ENCODE measurements at regions not wholly inside any gene's neighbourhood (a gene's known extent, or its start where the extent isn't known, plus 50 kb on each side); places are given as distances from the start of the nearest gene placed in this dataset.

GRCh38 chr7:131899271-131900030 is 343.0 kb upstream of the PODXL start:
- DNase-seq (ENCODE audit: low read depth in 2 of 2), result no peak

- no peak for DNase-seq (ENCODE audit: low read depth in 2 of 2)
Observed at GRCh38 chr7:131898418-131898817, 342.0 kb upstream of the PODXL start.

- no peak for DNase-seq (ENCODE audit: low read depth in 2 of 2)
Observed at GRCh38 chr7:131897790-131898165, 341.4 kb upstream of the PODXL start.

DNA sequence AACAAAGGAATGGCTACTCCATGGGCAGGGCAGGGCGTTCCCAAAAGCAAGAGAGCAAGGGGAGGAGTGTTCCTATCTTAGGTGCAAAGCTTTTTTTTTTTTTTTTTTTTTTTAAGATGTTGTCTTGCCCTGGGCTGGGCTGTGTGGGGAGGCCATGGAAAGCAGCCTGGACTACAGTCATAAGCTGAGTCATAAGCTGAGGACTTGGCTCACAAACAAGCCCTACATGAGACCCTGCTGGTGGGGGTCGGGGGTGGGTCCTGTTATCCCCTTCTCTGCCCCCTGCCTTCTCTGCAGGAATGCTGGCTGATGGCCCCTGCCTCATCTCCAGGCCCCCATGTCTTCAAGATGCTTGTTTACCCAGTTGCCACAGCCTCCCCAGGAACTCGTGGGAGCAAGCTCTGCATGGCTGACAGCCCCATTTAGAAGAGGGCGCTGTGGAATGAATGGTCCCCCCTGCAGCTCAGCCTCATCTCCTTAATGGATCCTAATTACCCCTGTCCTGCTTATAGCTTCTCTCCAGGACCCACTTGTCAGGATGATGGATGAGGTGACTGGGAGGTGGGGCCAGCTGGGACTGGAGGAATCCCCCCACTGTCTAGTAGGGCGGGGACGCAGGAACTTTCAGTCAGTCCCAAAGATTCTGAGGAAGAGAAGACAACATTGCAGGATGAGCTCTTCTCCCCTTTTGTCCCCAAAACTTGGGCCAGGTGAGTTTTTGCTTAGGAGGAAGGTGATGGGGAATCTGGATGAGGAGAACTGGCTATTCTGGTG is 340.8 kb upstream of the PODXL start:
- no peak for DNase-seq (ENCODE audit: low read depth in 2 of 2)

DNA sequence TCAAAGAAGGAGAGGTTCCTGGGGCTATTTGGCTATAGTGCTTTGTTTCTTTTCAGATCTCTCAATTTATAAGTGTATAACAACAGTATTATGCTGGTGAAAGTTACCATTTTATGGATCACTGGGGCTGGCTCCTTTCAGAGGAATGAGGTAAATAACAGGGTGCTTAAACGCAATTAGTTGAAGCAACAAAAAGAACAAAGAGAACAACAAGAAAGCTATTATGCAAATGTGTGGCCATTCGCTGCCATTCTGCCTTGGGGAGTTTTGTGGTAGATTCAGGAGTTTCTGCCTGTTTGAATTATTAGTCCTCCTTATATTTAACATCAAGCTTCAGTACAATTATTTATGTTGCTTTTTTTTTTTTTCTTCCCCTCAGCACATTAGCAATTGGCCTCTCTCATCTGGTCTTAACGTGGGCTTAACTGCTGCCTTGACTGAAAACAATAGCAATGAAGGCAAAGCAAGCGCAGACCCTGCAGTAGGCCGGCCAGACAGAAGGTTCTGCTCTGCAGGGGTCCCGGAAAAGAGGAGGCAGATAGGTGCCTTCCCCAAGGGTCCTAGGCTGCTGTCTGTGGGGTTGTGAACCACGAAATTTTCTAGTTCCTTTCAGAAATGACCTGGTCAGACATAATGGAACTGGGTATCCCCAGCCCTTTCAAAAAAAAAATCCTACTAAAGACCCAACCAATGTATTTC is 339.9 kb upstream of the PODXL start:
- DNase-seq (ENCODE audit: low read depth in 2 of 2), result no peak

DNA sequence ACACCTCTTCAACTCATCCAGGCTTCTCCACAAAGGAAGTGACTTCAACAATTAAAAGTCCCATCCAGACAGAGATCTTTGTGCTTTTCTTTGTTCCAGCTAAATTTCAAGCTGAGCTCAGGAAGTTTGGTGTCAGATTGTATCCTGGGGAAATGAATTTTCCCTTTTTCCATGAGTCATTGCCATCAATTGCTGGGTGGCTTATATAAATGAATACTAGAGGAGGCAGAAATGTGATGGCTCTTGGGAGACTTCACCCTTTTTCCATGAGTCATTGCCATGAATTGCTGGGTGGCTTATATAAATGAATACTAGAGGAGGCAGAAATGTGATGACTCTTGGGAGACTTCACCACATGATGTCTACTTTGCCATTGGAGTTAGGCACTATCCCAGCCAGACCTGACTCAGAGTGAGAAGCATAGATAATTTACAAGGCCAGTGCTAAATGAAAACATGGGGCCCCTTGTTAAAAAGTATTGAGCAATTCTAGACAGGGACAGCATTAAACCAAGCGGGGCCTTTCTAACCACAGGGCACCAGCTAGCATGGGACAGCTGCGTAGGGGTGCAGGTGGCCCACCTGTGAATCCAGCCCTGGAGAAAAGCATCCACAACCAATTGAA is 339.2 kb upstream of the PODXL start:
- no peak for DNase-seq (ENCODE audit: low read depth in 2 of 2)

DNA sequence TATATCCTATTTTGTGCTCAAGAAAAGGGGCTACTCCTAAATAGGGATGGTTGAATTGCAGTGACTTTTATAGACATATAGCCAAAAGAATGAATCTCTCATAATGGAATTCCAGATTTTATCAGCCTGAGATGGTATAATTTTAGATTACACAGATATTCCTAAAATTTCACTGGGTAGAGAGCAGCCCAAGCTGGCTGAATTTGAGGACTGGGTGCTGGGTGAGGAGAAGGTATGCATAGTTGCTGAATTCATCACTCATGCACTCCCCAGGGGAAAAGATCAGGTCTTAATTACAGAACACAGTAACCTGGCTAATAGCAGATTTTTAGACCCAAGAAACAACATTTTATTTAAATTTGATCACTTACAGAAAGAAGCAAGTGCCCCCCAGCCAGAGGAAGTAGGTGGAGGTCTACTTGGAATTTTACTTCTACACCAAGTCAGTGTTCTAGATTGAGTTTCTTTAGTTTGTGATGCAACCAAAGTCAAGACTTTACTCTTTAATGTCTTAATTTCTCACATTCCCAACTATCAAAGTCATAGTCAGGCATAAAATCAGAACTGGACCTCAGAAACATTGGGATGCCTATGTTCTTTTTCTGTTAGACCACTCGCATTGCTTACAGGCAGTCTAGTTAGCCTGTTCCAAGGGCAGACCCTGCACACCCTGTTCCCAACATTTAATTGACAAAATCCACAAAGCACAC is 337.4 kb upstream of the PODXL start:
- DNase-seq (ENCODE audit: low read depth in 2 of 2), result no peak

- DNase-seq (ENCODE audit: low read depth in 2 of 2), result no peak
Observed at GRCh38 chr7:131890176-131890575, 333.7 kb upstream of the PODXL start.

GRCh38 chr7:131889572-131890150 is 333.2 kb upstream of the PODXL start:
- no peak for DNase-seq (ENCODE audit: low read depth in 2 of 2)

GRCh38 chr7:131883769-131884168 is 327.3 kb upstream of the PODXL start:
- DNase-seq (ENCODE audit: low read depth in 2 of 2), result no peak

GRCh38 chr7:131883196-131883595 is 326.8 kb upstream of the PODXL start:
- no peak for DNase-seq (ENCODE audit: low read depth in 2 of 2)

- DNase-seq (ENCODE audit: low read depth in 2 of 2), result no peak
Observed at GRCh38 chr7:131882321-131882720, 325.9 kb upstream of the PODXL start.

DNA sequence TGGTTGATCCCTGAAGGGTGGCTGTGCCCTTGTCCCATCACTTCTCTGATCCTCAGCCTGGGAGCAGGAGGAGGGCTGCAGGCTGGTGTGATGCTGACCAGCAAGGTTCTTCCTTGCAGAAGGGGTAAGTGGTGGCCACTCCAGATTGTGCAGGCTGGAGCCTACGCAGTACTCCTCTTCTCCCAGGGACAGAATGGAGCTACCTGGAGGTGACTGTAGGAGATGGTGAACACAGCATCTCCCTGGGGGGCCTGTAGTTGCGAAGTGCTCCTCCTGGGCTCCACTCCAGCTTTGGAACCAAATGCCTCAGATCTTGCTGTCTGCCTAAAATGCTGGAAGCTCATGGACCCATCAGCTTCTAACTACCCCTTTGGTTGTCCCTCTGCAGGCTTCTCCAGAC is 323.6 kb upstream of the PODXL start:
- no peak for DNase-seq (ENCODE audit: low read depth in 2 of 2)

DNA sequence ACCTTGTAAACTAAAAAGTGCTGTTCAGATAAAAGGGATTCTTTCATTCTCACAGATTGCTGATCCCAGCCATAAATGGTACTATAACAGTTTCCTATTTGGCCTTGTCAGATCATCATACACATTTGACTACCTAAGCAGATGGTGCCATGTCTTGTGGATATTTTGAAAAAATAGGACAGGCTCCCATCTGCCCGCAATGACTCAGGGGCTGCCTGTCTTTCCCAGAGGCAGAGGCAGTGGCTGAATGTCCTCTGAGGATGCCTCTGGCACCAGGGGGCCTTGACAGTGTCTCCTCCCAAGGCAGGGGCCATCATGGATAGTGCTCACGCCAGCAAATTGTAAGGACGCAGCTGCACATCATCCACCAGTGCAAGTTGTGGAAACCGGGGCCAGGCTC is 323.0 kb upstream of the PODXL start:
- DNase-seq (ENCODE audit: low read depth in 2 of 2), result no peak

- DNase-seq (ENCODE audit: low read depth in 2 of 2), result no peak
Observed at GRCh38 chr7:131878777-131879176, 322.3 kb upstream of the PODXL start.

- no peak for DNase-seq (ENCODE audit: low read depth in 2 of 2)
Observed at GRCh38 chr7:131873581-131873980, 317.2 kb upstream of the PODXL start.

DNA sequence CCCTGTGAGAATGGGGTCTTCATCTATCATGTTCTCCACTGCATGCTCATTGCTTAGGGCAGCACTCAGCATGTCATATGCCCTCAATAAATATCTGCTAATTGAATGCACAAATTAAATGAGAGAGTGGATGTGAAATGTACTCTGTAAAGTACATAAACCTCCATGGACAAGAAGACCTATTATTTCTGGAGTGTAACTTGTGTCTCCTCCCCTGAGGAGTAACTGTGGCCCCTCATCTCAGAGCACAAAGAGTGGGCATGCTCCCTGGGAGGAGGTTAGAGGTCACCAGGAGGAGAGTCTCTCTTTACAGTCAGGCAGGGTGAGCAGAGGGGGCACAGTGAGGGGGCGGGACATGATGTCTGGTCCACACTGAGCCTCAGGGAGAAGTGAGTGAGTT is 313.6 kb upstream of the PODXL start:
- no peak for DNase-seq (ENCODE audit: low read depth in 2 of 2)

DNA sequence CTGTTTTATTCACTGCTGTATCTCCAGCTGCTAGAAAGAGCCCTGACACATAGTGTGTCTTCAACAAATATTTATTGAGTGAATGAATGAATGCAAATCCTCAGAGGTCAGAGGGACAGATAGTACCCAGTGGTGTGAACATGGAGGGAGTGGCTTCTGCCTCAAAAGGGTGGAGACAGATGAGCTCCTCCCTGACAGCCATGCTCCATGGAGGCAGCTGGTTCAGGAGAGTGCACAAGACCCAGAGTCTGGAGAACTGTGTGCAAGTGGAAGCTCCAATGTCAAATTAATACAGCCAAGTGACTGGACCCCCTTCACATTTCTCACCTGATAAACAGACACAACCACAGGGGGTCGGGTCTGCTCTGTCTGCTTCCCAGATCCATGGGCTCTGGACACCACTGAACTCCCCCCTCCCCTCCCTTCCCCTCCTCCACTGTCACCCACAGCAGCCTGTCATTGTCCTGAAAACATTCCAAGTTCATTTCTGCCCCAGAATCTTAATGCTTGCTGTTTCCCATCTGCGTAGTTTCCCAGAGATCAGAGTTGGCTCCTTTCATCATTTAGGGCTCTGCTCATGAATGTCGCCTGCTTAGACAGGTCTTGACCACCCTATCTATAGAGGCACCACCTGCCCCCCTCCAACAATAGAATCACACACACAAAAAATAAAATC is 312.9 kb upstream of the PODXL start:
- no peak for DNase-seq (ENCODE audit: low read depth in 2 of 2)

GRCh38 chr7:131867461-131867860 is 311.0 kb upstream of the PODXL start:
- DNase-seq (ENCODE audit: low read depth in 2 of 2), result no peak

DNA sequence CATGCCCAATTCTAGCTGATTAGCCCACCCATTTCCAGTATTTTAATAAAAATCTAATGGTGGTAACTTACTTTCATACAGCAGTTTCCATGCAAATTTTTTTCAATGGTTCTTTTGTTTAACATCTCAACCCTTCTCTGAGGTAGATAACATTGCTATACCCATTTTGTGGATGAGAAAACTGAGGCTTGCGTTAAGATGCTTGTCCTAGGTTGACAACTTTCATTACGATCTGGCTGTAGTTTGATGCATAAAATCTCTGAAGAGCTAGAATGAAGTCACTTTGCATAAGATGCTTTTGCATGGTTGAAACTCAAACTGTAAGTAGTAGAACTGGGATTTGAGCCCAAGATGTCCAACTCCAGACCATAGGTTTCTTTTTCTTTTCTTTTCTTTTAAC is 309.5 kb upstream of the PODXL start:
- DNase-seq (ENCODE audit: low read depth in 2 of 2), result no peak
